ENCODE measurements at regions not wholly inside any gene's neighbourhood (a gene's known extent, or its start where the extent isn't known, plus 50 kb on each side); places are given as distances from the start of the nearest gene placed in this dataset.

DNA sequence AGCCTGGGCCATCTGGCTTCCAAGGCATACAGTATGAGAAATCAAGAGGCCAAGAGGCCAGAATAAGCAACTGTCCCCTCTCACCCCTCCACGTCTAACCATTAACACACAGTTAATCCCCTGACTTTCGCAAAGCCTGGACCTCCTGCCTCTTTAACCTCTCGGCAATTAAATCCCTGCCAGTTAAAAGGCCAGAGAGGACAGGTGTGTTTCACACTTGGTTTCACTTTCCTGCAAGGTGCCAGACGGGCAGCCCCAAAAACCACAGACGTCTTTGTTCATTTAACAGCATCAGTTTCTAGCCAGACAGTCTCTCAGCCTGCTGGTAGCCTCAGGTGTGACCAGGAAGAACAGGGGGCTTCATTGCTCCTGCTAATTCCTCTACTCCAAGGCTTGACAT, 91.1 kb upstream of the KIT start:
- intact Hi-C loops (cut with micrococcal nuclease) (no loop called here), dilution Hi-C loops (cut with MboI; ENCODE audit: extremely low pct_ligation_motif_present, low sequenced_read_pairs) (no loop called here)
- ChIA-PET CTCF (interaction anchor here (1.3 to 1.9 kb wide), 2 partner anchors 11 to 26 kb away, joined by 3 to 4 read pairs; no protein-coding TSS in a partner anchor), POLR2A (no interaction called here)
- no peaks in the 10 kb centered on the region for H3K9me1 ChIP-seq (replicated peaks; ENCODE audit: control insufficient read depth, extremely low read depth, insufficient read depth, low read length)
- no peaks in the 10 kb centered on the region for H3K36me3 ChIP-seq (ENCODE audit: control insufficient read depth in 2 of 2, extremely low read depth in 1 of 2, insufficient read depth in 2 of 2, low read length in 2 of 2)
- H3K4me3 ChIP-seq (replicated peaks in 1 of 3; ENCODE audit: insufficient read depth in 1 of 3, low read depth in 1 of 3, low read length in 3 of 3): no peak overlapping the region
- DNase-seq (ENCODE audit: low read depth, low spot score) (no peak), FAIRE-seq (no peak)
- no peak overlapping the region for H2AFZ ChIP-seq (ENCODE audit: low read depth, low read length)
- H3K4me1 ChIP-seq (ENCODE audit: control insufficient read depth, extremely low read depth, insufficient read depth, low read length): no peaks in the 10 kb centered on the region
- no peak overlapping the region for H3K9ac ChIP-seq (replicated peaks; ENCODE audit: extremely low read depth, insufficient read depth, low read length)
- TF ChIP-seq JUN (IDR thresholded peaks at IDR 0.05; ENCODE audit: borderline replicate concordance, insufficient read depth, insufficient read length, low read depth) (no peak), POLR2A (IDR thresholded peaks at IDR 0.05; ENCODE audit: low read depth, low read length) (no peak), EZH2 (IDR thresholded peaks at IDR 0.05; ENCODE audit: borderline replicate concordance, low read depth, low read length, severe bottlenecking) (no peak), GATA2 (IDR thresholded peaks at IDR 0.05; ENCODE audit: insufficient read depth, insufficient read length, low read depth, low read length) (no peak), POLR2AphosphoS5 (IDR thresholded peaks at IDR 0.05; ENCODE audit: insufficient read depth, low read depth, low read length) (no peak), FOS (IDR thresholded peaks at IDR 0.05; ENCODE audit: borderline replicate concordance, insufficient read depth, low read length) (no peak), MYC (IDR thresholded peaks at IDR 0.05; ENCODE audit: low read depth, low read length) (no peak)
- TF ChIP-seq, protein P1, sequence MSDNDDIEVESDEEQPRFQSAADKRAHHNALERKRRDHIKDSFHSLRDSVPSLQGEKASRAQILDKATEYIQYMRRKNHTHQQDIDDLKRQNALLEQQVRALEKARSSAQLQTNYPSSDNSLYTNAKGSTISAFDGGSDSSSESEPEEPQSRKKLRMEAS (IDR thresholded peaks at IDR 0.05; ENCODE audit: insufficient read depth, insufficient read length): no peak
- TF ChIP-seq, protein P2, sequence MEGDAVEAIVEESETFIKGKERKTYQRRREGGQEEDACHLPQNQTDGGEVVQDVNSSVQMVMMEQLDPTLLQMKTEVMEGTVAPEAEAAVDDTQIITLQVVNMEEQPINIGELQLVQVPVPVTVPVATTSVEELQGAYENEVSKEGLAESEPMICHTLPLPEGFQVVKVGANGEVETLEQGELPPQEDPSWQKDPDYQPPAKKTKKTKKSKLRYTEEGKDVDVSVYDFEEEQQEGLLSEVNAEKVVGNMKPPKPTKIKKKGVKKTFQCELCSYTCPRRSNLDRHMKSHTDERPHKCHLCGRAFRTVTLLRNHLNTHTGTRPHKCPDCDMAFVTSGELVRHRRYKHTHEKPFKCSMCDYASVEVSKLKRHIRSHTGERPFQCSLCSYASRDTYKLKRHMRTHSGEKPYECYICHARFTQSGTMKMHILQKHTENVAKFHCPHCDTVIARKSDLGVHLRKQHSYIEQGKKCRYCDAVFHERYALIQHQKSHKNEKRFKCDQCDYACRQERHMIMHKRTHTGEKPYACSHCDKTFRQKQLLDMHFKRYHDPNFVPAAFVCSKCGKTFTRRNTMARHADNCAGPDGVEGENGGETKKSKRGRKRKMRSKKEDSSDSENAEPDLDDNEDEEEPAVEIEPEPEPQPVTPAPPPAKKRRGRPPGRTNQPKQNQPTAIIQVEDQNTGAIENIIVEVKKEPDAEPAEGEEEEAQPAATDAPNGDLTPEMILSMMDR (IDR thresholded peaks at IDR 0.05; ENCODE audit: extremely low read depth in 1 of 2, insufficient read depth in 1 of 2, low read depth in 1 of 2, low read length in 2 of 2): no peak
- no peak overlapping the region for H3K4me2 ChIP-seq (ENCODE audit: insufficient read depth, low read length)
- no peak overlapping the region for H3K27ac ChIP-seq (ENCODE audit: insufficient read depth, low read depth, low read length)
- H3K79me2 ChIP-seq (ENCODE audit: control insufficient read depth, insufficient read depth, low read length): no peaks in the 10 kb centered on the region
- BruUV-seq (replicated peaks): no TSS peak
- H4K20me1 ChIP-seq (replicated peaks; ENCODE audit: control insufficient read depth, extremely low read depth, insufficient read depth, low read length): no peaks in the 10 kb centered on the region
- no peaks in the 10 kb centered on the region for H3K9me3 ChIP-seq (replicated peaks; ENCODE audit: control insufficient read depth, insufficient read depth, low read length)
- no peaks in the 10 kb centered on the region for H3K27me3 ChIP-seq (ENCODE audit: control insufficient read depth in 2 of 2, insufficient read depth in 2 of 2, low read length in 2 of 2)
